GM18519 (cell line): ENCODE measurements at regions not wholly inside any gene's neighbourhood (a gene's known extent, or its start where the extent isn't known, plus 50 kb on each side); places are given as distances from the start of the nearest gene placed in this dataset.

ENCODE experiments used
- ATAC-seq: cut with Tn5 transposase; IDR thresholded peaks from one replicate; pipeline ENCODE4 v1.9.1; 2021; ENCODE audit warnings: mild to moderate bottlenecking, moderate library complexity; ENCODE audit not compliant: unreplicated experiment, low FRiP score

- no peak for ATAC-seq
These were observed 140.6 kb upstream of the RBMY1B start for GRCh38 chrY:21370494-21370893.

- no peak for ATAC-seq
These were observed 117.0 kb upstream of the RBMY1B start for GRCh38 chrY:21394116-21394515.

DNA sequence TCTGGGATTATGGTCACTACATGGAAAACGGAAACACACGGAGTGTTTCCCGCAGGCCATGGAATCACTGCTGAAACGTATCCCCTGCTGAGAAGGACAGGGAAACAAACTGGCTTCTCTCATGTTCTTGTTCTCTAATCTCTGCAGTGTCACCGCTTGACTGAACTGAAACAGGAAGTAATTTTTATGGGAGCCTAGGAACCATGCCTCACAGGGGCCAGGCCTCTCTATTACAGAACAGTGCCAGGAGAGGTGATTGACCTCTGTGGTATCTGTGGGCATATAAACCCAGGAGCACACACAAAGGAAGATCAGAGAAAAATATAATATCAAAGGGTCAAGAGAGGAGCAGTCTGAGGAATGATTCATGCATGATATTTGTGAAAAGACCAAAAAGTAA is 88.9 kb upstream of the RBMY1B start:
- no peak for ATAC-seq

GRCh38 chrY:21440536-21440935 is 70.6 kb upstream of the RBMY1B start:
- ATAC-seq, result peak; percentile 58

GRCh38 chrY:21453644-21454043 is 57.5 kb upstream of the RBMY1B start:
- ATAC-seq, result no peak

- no peak for ATAC-seq
These were observed 57.0 kb upstream of the RBMY1B start for GRCh38 chrY:21454133-21454532.

DNA sequence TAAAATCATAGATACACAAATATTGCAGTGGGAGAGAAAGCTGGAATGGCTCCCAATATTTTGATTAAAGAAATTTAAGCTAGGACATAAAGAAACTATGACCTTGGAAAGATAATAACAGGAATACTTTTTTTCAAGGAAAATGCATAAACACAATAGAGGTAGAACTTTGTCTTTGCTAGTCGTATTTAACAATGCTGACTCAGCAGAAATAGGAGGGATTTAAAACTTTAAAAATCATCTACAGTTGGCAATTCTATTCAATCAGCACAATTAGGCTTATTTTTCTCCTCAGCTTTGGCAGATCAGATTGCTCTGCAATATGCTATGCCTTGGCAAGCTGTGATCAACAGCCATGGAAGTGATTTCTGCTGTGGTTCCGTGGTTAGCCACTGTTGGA is 51.5 kb upstream of the RBMY1B start:
- no peak for ATAC-seq
